ENCODE measurements at regions not wholly inside any gene's neighbourhood (a gene's known extent, or its start where the extent isn't known, plus 50 kb on each side); places are given as distances from the start of the nearest gene placed in this dataset.

DNA sequence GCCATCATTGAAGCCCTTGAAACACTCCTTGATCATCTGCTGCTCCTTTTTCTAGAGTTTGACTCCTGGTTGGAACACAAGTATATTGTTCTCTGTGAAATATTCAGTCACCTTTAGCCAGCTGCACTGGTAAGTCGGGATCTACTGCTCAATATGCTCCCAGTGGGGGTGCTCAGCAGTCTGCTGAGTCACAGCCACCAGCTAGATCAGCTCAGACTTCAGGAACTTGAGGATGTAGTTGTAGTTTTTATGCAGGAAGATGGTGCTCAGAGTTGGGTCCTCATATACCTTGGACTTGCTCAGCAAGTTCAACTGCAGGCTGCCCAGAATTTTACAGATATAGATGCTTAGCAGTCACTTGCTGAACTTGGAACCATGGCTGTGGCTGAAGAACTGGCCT lies 202.5 kb upstream of the RPL34 start:
- H4K20me1 ChIP-seq (ENCODE audit: control insufficient read depth, insufficient read depth, low read length, poor library complexity, severe bottlenecking): no peaks in the 10 kb centered on the region
- H3K36me3 ChIP-seq (replicated peaks in 1 of 2; ENCODE audit: control extremely low read depth in 1 of 2, control insufficient read depth in 1 of 2, extremely low read depth in 1 of 2, insufficient read depth in 2 of 2, low read length in 1 of 2): no peaks in the 10 kb centered on the region
- peaks cover 0 to 6% (median 3%) of the 10 kb centered on the region in 3 donors for H3K9me3 ChIP-seq (ENCODE audit: control extremely low read depth in 1 of 3, control insufficient read depth in 2 of 3, insufficient read depth in 1 of 3, low read length in 2 of 3)
- H3K4me1 ChIP-seq (ENCODE audit: control insufficient read depth in 2 of 2, insufficient read depth in 2 of 2, low read length in 2 of 2): no peaks in the 10 kb centered on the region
- Mint-ChIP-seq H3K9me3 (ENCODE audit: insufficient read depth) (peaks cover 4% of the 10 kb centered on the region), H3K27ac (no peak overlapping the region), H3K4me3 (no peak overlapping the region), H3K27me3 (no peaks in the 10 kb centered on the region), H3K4me1 (no peaks in the 10 kb centered on the region)
- H2AFZ ChIP-seq (ENCODE audit: insufficient read depth, low read depth, low read length, poor library complexity, severe bottlenecking): no peak overlapping the region
- H3K4me3 ChIP-seq (ENCODE audit: control extremely low read depth in 1 of 5, extremely low read depth in 1 of 5, insufficient read depth in 1 of 5, low read depth in 2 of 5, low read length in 4 of 5): no peak overlapping the region
- WGBS (ENCODE audit: insufficient coverage): 58% methylated on average over 1 of the region's 1 CpG
- POLR2A ChIA-PET: no interaction called here
- H3K27ac ChIP-seq (ENCODE audit: low read length in 2 of 2): no peak overlapping the region
- TF ChIP-seq EZH2 (IDR thresholded peaks at IDR 0.05; ENCODE audit: borderline replicate concordance, insufficient read depth, low read depth, low read length, poor library complexity, severe bottlenecking): no peak
- TF ChIP-seq CTCF (IDR thresholded peaks at IDR 0.05): no peak
- no peak for DNase-seq
- H3K27me3 ChIP-seq (replicated peaks in 1 of 4; ENCODE audit: control extremely low read depth in 1 of 4, control insufficient read depth in 3 of 4, insufficient read depth in 4 of 4, low read length in 3 of 4): no peaks in the 10 kb centered on the region
- CTCF ChIA-PET: no interaction called here
- H3K9ac ChIP-seq (ENCODE audit: low read length): no peak overlapping the region
- no peak overlapping the region for H3K4me2 ChIP-seq (replicated peaks; ENCODE audit: low read depth, low read length, poor library complexity, severe bottlenecking)
- ATAC-seq (ENCODE audit: low read depth): no peak
- H3K79me2 ChIP-seq (ENCODE audit: control insufficient read depth, insufficient read depth, low read length): no peaks in the 10 kb centered on the region
- intact Hi-C loops (cut with micrococcal nuclease): no loop called here

DNA sequence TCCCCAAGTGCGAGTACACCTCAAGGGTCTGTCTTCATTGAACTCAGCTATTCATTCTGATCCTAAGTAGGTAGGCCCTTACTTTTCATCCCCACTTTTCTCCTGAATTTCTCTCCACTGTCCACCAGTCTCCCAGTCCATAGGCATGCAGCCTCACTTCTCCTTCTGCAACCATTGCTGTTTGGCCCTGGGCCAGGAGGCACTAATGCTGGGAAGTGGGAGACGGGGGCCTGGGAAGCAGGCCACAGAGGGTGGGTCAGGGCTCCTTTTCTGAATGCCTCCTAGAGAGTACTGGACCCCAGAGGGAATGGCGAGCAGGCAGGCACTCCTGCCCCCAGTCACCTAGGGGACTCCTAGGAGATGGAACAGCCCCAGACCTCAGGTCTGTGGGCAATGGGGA lies 203.5 kb upstream of the RPL34 start:
- no peak overlapping the region for H3K4me3 Mint-ChIP-seq
- no peaks in the 10 kb centered on the region for H3K27me3 Mint-ChIP-seq
- Histone ChIP-seq H3K79me2 (ENCODE audit: control insufficient read depth, insufficient read depth, low read length) (no peaks in the 10 kb centered on the region), H3K36me3 (replicated peaks in 1 of 2; ENCODE audit: control extremely low read depth in 1 of 2, control insufficient read depth in 1 of 2, extremely low read depth in 1 of 2, insufficient read depth in 2 of 2, low read length in 1 of 2) (no peaks in the 10 kb centered on the region), H3K4me1 (ENCODE audit: control insufficient read depth in 2 of 2, insufficient read depth in 2 of 2, low read length in 2 of 2) (no peaks in the 10 kb centered on the region), H3K4me2 (replicated peaks; ENCODE audit: low read depth, low read length, poor library complexity, severe bottlenecking) (no peak overlapping the region), H4K20me1 (ENCODE audit: control insufficient read depth, insufficient read depth, low read length, poor library complexity, severe bottlenecking) (no peaks in the 10 kb centered on the region), H3K4me3 (ENCODE audit: control extremely low read depth in 1 of 5, extremely low read depth in 1 of 5, insufficient read depth in 1 of 5, low read depth in 2 of 5, low read length in 4 of 5) (no peak overlapping the region), H2AFZ (ENCODE audit: insufficient read depth, low read depth, low read length, poor library complexity, severe bottlenecking) (no peak overlapping the region), H3K27me3 (replicated peaks in 1 of 4; ENCODE audit: control extremely low read depth in 1 of 4, control insufficient read depth in 3 of 4, insufficient read depth in 4 of 4, low read length in 3 of 4) (no peaks in the 10 kb centered on the region), H3K27ac (ENCODE audit: low read length in 2 of 2) (no peak overlapping the region), H3K9me3 (ENCODE audit: control extremely low read depth in 1 of 3, control insufficient read depth in 2 of 3, insufficient read depth in 1 of 3, low read length in 2 of 3) (peaks cover 0 to 6% (median 0%) of the 10 kb centered on the region in 3 donors), H3K9ac (ENCODE audit: low read length) (no peak overlapping the region)
- 90% methylated on average over 3 of the region's 3 CpGs for WGBS (ENCODE audit: insufficient coverage)
- TF ChIP-seq CTCF (IDR thresholded peaks at IDR 0.05): no peak
- TF ChIP-seq EZH2 (IDR thresholded peaks at IDR 0.05; ENCODE audit: borderline replicate concordance, insufficient read depth, low read depth, low read length, poor library complexity, severe bottlenecking): no peak
- intact Hi-C loops (cut with micrococcal nuclease): no loop called here
- no peak overlapping the region for H3K27ac Mint-ChIP-seq
- no peak for DNase-seq
- ChIA-PET POLR2A (no interaction called here), CTCF (no interaction called here)
- no peaks in the 10 kb centered on the region for H3K9me3 Mint-ChIP-seq (ENCODE audit: insufficient read depth)
- no peaks in the 10 kb centered on the region for H3K4me1 Mint-ChIP-seq
- ATAC-seq (ENCODE audit: low read depth): no peak

All from B cell (primary cell).